Right atrium auricular region (tissue), 2 donors: ENCODE measurements at regions not wholly inside any gene's neighbourhood (a gene's known extent, or its start where the extent isn't known, plus 50 kb on each side); places are given as distances from the start of the nearest gene placed in this dataset.
A peak's percentile ranks its signal among the peaks of the same experiment; 100 is the strongest.

Experiments
- DNase-seq: peaks from one replicate; pipeline ENCODE4 v3.0.0-alpha.2; 2019; ENCODE audit warnings: low spot score
- H3K27ac ChIP-seq, 2 donors: fragments of 200-600 bp; sonication (generic); 1 replicate in 1 of 2; 2 replicates in 1 of 2; pipeline ENCODE4 v1.5.1; 2016 to 2019
- H3K27me3 ChIP-seq, 2 donors: fragments of 200-600 bp; sonication (generic); one replicate each; pipeline versions ENCODE4 v1.5.1 to v1.6.0; 2017 to 2019
- H3K36me3 ChIP-seq: fragments of 200-600 bp; sonication (generic); one replicate; pipeline ENCODE4 v1.5.1; 2016
- H3K4me1 ChIP-seq, 2 donors: fragments of 200-600 bp; sonication (generic); one replicate each; pipeline versions ENCODE4 v1.5.1 to v1.6.0; 2017 to 2019
- H3K4me3 ChIP-seq, 2 donors: fragments of 200-600 bp; sonication (generic); 1 replicate in 1 of 2; 2 replicates in 1 of 2; pipeline ENCODE4 v1.5.1; 2017 to 2019; ENCODE audit warnings: mild to moderate bottlenecking in 1 of 2, moderate library complexity in 1 of 2
- H3K9me3 ChIP-seq, 2 donors: fragments of 200-600 bp; sonication (generic); one replicate each; pipeline ENCODE4 v1.5.1; 2019
- TF ChIP-seq, protein P1 (sequence below), 2 donors: fragments of 200-600 bp; sonication (generic); IDR thresholded peaks; one replicate each; pipeline ENCODE4 v1.5.1; 2019; ENCODE audit warnings: antibody characterized with exemption in 2 of 2

DNA sequence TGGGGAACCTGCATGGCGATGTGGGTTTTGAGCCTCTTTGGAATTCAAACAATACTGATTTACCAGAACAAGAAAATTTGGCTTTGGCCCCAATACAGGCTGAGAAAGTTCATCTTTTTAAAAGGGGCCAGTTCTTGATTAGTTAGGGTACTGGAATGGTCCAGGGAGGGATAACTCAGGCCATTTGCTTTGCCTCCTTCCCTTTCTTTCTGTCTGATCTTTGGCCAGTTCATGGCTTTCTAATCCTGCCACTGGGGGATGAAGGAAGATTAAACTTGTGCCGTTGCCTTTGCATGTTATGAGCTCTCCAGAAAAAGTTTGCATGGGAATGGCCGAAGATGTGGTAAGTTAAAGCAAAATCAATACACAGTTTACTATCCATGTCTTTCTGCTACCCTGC is 78.4 kb downstream of the ADAMTS15 start:
- H3K27me3 ChIP-seq, result no peaks in the 10 kb centered on the region
- no peak overlapping the region for H3K4me3 ChIP-seq
- TF ChIP-seq, protein P1, sequence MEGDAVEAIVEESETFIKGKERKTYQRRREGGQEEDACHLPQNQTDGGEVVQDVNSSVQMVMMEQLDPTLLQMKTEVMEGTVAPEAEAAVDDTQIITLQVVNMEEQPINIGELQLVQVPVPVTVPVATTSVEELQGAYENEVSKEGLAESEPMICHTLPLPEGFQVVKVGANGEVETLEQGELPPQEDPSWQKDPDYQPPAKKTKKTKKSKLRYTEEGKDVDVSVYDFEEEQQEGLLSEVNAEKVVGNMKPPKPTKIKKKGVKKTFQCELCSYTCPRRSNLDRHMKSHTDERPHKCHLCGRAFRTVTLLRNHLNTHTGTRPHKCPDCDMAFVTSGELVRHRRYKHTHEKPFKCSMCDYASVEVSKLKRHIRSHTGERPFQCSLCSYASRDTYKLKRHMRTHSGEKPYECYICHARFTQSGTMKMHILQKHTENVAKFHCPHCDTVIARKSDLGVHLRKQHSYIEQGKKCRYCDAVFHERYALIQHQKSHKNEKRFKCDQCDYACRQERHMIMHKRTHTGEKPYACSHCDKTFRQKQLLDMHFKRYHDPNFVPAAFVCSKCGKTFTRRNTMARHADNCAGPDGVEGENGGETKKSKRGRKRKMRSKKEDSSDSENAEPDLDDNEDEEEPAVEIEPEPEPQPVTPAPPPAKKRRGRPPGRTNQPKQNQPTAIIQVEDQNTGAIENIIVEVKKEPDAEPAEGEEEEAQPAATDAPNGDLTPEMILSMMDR (IDR thresholded peaks at IDR 0.05), result no peak
- H3K9me3 ChIP-seq, result no peaks in the 10 kb centered on the region
- H3K4me1 ChIP-seq, result peaks cover 0 to 51% of the 10 kb centered on the region in 2 donors
- peak overlapping the region in 1 of 2 donors; percentile 72 for H3K27ac ChIP-seq
- peak; percentile 40 for DNase-seq
- H3K36me3 ChIP-seq, result no peaks in the 10 kb centered on the region

DNA sequence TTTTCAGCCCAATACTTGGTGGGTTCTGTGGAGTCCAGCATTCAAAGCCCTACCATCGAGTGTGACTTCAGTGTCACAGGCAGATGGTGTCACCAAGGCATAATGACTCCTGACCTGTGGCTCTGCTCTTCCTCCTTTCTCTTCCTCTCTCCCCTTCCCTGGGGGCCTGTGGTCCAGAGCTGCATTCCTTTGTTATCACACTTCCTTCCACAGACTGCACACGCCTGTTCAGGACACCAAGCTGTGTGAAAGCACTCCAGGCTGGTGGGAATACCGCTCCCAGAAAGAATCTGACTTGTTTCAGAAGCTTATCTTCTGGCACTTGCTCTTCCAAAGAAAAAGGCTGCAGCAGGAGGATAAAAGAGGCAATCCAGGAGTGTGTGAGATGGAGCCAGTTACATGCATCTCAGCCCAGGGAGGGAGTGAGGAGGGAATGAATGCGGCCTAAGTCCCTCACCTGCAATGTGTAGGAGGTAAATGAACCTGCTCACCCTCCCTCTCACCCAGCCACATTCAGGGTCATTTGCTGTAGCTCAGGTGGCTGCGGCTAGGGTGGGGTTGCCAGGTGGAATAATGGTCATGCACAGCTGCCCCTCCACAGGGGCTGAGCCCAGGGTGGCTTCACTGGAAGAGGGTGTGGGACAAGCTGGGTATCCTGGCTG is 79.3 kb downstream of the ADAMTS15 start:
- no peaks in the 10 kb centered on the region for H3K36me3 ChIP-seq
- no peaks in the 10 kb centered on the region for H3K27me3 ChIP-seq
- H3K9me3 ChIP-seq, result no peaks in the 10 kb centered on the region
- TF ChIP-seq, protein P1 (IDR thresholded peaks at IDR 0.05), result no peak
- peak overlapping the region; percentile 43 to 72 for H3K27ac ChIP-seq
- H3K4me1 ChIP-seq, result peaks cover 0 to 43% of the 10 kb centered on the region in 2 donors
- peak; percentile 74 for DNase-seq
- H3K4me3 ChIP-seq, result no peak overlapping the region

DNA sequence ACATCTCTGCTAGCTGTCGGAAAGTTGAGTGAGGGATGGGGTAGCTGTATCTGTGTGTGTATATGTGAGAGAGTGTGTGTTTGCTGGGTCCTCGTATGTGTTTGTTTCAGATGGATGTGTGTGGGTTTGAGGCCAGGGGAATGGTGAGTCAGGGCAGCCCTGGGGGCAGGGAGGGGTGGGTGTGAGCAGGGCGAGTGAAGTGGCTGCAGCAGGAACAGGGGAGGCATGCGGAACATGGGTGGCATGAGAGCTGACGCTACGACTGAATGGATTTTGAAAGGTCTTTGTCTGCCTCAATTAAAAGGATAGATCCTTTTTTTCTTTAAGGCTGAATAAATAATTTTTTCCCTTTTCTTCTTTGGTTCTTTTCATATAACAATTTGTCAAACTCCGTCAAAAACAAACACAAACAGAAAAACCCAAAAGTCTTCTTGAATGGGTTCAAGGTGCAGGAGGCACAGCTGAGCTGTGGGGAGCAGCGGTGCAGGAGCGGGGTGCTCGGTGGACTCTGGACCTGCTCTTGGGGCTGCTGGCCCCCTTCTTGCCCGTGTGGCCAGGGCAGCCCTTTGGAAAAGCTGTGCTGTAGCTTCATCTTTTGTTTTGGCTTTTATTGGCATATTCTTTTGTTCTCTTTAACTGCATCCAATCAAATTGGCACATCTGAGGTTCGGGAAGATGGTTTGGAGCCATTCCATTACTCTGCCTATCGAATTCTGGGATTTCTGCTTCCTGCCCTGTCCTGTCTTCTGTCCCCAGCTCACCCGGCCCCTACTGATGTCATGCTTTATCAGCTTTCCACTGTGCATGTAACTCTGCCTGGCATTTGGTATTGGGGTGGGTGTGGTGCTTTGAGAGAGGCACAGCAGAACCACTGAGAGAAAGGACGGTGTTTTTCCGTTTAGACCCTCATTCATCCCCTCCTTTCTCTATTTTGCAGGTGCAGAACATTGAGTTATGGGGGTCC is 80.1 kb downstream of the ADAMTS15 start:
- no peaks in the 10 kb centered on the region for H3K36me3 ChIP-seq
- TF ChIP-seq, protein P1 (IDR thresholded peaks at IDR 0.05), result no peak
- H3K27me3 ChIP-seq, result no peaks in the 10 kb centered on the region
- H3K4me3 ChIP-seq, result no peak overlapping the region
- peak overlapping the region; percentile 43 to 72 for H3K27ac ChIP-seq
- H3K9me3 ChIP-seq, result no peaks in the 10 kb centered on the region
- no peak for DNase-seq
- peaks cover 0 to 35% of the 10 kb centered on the region in 2 donors for H3K4me1 ChIP-seq

DNA sequence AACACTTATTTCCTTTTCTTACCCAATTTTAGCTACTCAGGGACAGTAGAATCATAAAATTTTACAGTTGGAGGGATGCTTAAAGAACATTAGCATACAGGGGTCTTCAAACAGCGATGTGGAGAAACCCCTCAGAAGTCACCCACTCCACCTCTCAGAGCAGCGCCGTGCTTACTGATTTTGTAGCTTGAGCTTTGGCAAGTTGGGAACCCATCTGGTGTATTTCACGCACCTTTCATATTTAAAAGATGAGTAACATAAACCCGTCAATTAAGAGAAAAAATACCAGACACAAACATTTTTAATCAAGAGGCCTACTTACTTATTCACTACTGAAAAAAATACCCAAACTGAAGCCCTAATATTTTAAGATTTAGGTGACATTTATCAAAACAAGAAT is 80.9 kb downstream of the ADAMTS15 start:
- no peaks in the 10 kb centered on the region for H3K36me3 ChIP-seq
- peaks cover 0 to 27% of the 10 kb centered on the region in 2 donors for H3K4me1 ChIP-seq
- H3K27me3 ChIP-seq, result no peaks in the 10 kb centered on the region
- no peak overlapping the region for H3K4me3 ChIP-seq
- H3K27ac ChIP-seq, result peak overlapping the region; percentile 43 to 72
- H3K9me3 ChIP-seq, result no peaks in the 10 kb centered on the region
- DNase-seq, result no peak
- TF ChIP-seq, protein P1 (IDR thresholded peaks at IDR 0.05), result no peak

DNA sequence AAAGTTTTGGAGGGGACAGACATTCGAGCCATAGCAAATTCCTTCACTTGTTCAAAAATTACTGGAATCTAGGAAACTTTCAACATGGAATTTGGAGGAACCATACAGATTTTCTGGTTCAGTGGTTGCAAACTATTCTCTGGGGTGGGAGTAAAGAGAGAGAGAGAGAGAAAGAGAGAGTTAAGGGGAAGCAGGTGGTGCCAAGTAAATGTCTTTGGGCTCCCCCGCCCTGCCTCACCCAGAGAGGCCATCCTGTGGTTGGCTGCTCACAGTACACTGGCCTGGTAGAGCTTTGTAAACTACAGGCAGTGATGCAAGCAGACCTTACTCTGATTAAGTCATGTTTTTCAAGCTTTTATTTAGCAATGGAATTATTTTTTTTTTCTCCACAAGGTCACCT is 82.6 kb downstream of the ADAMTS15 start:
- DNase-seq, result no peak
- H3K27ac ChIP-seq, result no peak overlapping the region
- no peaks in the 10 kb centered on the region for H3K9me3 ChIP-seq
- H3K27me3 ChIP-seq, result no peaks in the 10 kb centered on the region
- H3K4me1 ChIP-seq, result peaks cover 0 to 26% of the 10 kb centered on the region in 2 donors
- TF ChIP-seq, protein P1 (IDR thresholded peaks at IDR 0.05), result no peak
- H3K4me3 ChIP-seq, result no peak overlapping the region
- no peaks in the 10 kb centered on the region for H3K36me3 ChIP-seq
